ENCODE measurements at regions not wholly inside any gene's neighbourhood (a gene's known extent, or its start where the extent isn't known, plus 50 kb on each side); places are given as distances from the start of the nearest gene placed in this dataset.

DNA sequence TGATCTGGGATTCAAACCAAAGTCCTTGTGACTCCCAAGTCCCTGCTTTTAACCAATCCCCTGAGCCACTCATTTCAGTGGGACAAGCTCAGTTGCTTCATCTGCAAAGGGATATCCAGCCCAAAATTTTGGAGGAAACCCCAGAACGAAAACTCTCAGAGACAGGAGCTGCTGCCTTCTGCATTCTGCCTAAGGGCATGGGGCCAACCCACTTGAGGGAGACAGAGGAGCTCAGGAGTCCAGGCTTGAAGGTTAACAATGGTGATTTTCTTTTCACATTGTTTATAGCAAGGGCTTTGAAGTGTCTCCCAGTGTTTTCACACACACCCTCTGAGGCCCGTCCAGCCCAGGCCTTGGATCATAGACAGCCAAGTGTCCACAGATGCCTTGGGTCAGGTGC lies 148.1 kb upstream of the CTTNBP2NL start:
- TF ChIP-seq, protein P1, sequence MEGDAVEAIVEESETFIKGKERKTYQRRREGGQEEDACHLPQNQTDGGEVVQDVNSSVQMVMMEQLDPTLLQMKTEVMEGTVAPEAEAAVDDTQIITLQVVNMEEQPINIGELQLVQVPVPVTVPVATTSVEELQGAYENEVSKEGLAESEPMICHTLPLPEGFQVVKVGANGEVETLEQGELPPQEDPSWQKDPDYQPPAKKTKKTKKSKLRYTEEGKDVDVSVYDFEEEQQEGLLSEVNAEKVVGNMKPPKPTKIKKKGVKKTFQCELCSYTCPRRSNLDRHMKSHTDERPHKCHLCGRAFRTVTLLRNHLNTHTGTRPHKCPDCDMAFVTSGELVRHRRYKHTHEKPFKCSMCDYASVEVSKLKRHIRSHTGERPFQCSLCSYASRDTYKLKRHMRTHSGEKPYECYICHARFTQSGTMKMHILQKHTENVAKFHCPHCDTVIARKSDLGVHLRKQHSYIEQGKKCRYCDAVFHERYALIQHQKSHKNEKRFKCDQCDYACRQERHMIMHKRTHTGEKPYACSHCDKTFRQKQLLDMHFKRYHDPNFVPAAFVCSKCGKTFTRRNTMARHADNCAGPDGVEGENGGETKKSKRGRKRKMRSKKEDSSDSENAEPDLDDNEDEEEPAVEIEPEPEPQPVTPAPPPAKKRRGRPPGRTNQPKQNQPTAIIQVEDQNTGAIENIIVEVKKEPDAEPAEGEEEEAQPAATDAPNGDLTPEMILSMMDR (optimal IDR thresholded peaks at IDR 0.05 in 1 of 3, IDR thresholded peaks at IDR 0.05 in 1 of 3, conservative IDR thresholded peaks at IDR 0.05 in 1 of 3; ENCODE audit: extremely low read depth in 1 of 3, insufficient read depth in 2 of 3, low read length in 3 of 3), result no peak
- TF ChIP-seq EZH2 (IDR thresholded peaks at IDR 0.05; ENCODE audit: low read length), result no peak
